ENCODE measurements at regions not wholly inside any gene's neighbourhood (a gene's known extent, or its start where the extent isn't known, plus 50 kb on each side); places are given as distances from the start of the nearest gene placed in this dataset.

- no peak for DNase-seq
- no peaks in the 10 kb centered on the region for H3K4me1 ChIP-seq
- H3K27ac ChIP-seq = no peak overlapping the region
- H3K4me3 ChIP-seq (replicated peaks in 1 of 3) = no peak overlapping the region
- intact Hi-C loops (cut with DNase I) = no loop called here
- WGBS, 2 donors = 74 to 79% methylated on average over 1 of the region's 1 CpG
- H3K9me3 ChIP-seq = no peaks in the 10 kb centered on the region
- TF ChIP-seq POLR2A (IDR thresholded peaks at IDR 0.05) = no peak
- TF ChIP-seq CTCF (IDR thresholded peaks at IDR 0.05) = no peak
- H3K27me3 ChIP-seq = no peaks in the 10 kb centered on the region
- no peaks in the 10 kb centered on the region for H3K36me3 ChIP-seq
Measured at GRCh38 chr16:64738321-64738960, 383.4 kb downstream of the CDH11 start.

GRCh38 chr16:64736857-64737256 is 385.0 kb downstream of the CDH11 start:
- Histone ChIP-seq H3K4me1 (no peaks in the 10 kb centered on the region), H3K36me3 (no peaks in the 10 kb centered on the region), H3K9me3 (no peaks in the 10 kb centered on the region), H3K4me3 (replicated peaks in 1 of 3) (no peak overlapping the region), H3K27ac (no peak overlapping the region), H3K27me3 (no peaks in the 10 kb centered on the region)
- DNase-seq = no peak
- intact Hi-C loops (cut with DNase I) = no loop called here
- no peak for TF ChIP-seq POLR2A (IDR thresholded peaks at IDR 0.05)
- no peak for TF ChIP-seq CTCF (IDR thresholded peaks at IDR 0.05)
- WGBS, 2 donors = 77 to 92% methylated on average over 2 of the region's 2 CpGs

GRCh38 chr16:64731891-64732290 is 390.0 kb downstream of the CDH11 start:
- no peaks in the 10 kb centered on the region for H3K27me3 ChIP-seq
- H3K9me3 ChIP-seq = no peaks in the 10 kb centered on the region
- H3K4me1 ChIP-seq = no peaks in the 10 kb centered on the region
- WGBS, 2 donors = 90 to 100% methylated on average over 1 of the region's 1 CpG
- no peak overlapping the region for H3K27ac ChIP-seq
- H3K36me3 ChIP-seq = no peaks in the 10 kb centered on the region
- no peak for DNase-seq
- TF ChIP-seq CTCF (IDR thresholded peaks at IDR 0.05) = no peak
- TF ChIP-seq POLR2A (IDR thresholded peaks at IDR 0.05) = no peak
- no peak overlapping the region for H3K4me3 ChIP-seq (replicated peaks in 1 of 3)
- intact Hi-C loops (cut with DNase I) = no loop called here

- no peak overlapping the region for H3K27ac ChIP-seq
- no peaks in the 10 kb centered on the region for H3K9me3 ChIP-seq
- H3K4me3 ChIP-seq (replicated peaks in 1 of 3) = no peak overlapping the region
- no peaks in the 10 kb centered on the region for H3K4me1 ChIP-seq
- no peaks in the 10 kb centered on the region for H3K36me3 ChIP-seq
- intact Hi-C loops (cut with DNase I) = no loop called here
- no peaks in the 10 kb centered on the region for H3K27me3 ChIP-seq
- 88 to 94% methylated on average over 2 of the region's 2 CpGs for WGBS, 2 donors
- no peak for TF ChIP-seq CTCF (IDR thresholded peaks at IDR 0.05)
- TF ChIP-seq POLR2A (IDR thresholded peaks at IDR 0.05) = no peak
- no peak for DNase-seq
Measured at GRCh38 chr16:64730261-64730660, 391.6 kb downstream of the CDH11 start.

- TF ChIP-seq CTCF (IDR thresholded peaks at IDR 0.05) (no peak), POLR2A (IDR thresholded peaks at IDR 0.05) (no peak)
- H3K9me3 ChIP-seq = no peaks in the 10 kb centered on the region
- no peak overlapping the region for H3K27ac ChIP-seq
- no peaks in the 10 kb centered on the region for H3K4me1 ChIP-seq
- intact Hi-C loops (cut with DNase I) = no loop called here
- H3K4me3 ChIP-seq (replicated peaks in 1 of 3) = no peak overlapping the region
- WGBS, 2 donors = 73 to 75% methylated on average over 5 of the region's 5 CpGs
- no peaks in the 10 kb centered on the region for H3K27me3 ChIP-seq
- DNase-seq = no peak
- H3K36me3 ChIP-seq = no peaks in the 10 kb centered on the region
Measured at GRCh38 chr16:64724339-64724738, 397.5 kb downstream of the CDH11 start.

All from thyroid gland (tissue), 4 donors.